Fibroblast of lung (primary cell): ENCODE measurements at regions not wholly inside any gene's neighbourhood (a gene's known extent, or its start where the extent isn't known, plus 50 kb on each side); places are given as distances from the start of the nearest gene placed in this dataset.

ENCODE experiments used
- DNase-seq, 2 donors: peaks; one replicate each; pipeline versions ENCODE4 v3.0.0 to v3.0.0-alpha.2; 2010; ENCODE audit warnings: low read depth in 2 of 2
- H2AFZ ChIP-seq: 2 replicates; pipeline ENCODE4 v1.5.1; 2012; ENCODE audit warnings: low read length, control low read depth, inconsistent platforms
- H3K27ac ChIP-seq: 2 replicates; pipeline ENCODE4 v1.5.1; 2011; ENCODE audit warnings: low read length, control low read depth; ENCODE audit not compliant: insufficient read depth
- H3K27me3 ChIP-seq: 2 replicates; pipeline ENCODE4 v1.5.1; 2011; ENCODE audit warnings: mild to moderate bottlenecking, low read length; ENCODE audit not compliant: control insufficient read depth, insufficient read depth
- H3K36me3 ChIP-seq: 2 replicates; pipeline ENCODE4 v1.5.1; 2011; ENCODE audit warnings: low read length; ENCODE audit not compliant: control insufficient read depth, insufficient read depth
- H3K4me1 ChIP-seq: 2 replicates; pipeline ENCODE4 v1.5.1; 2011; ENCODE audit warnings: low read length; ENCODE audit not compliant: control insufficient read depth, insufficient read depth; ENCODE audit errors: extremely low read depth
- H3K4me2 ChIP-seq: 2 replicates; pipeline ENCODE4 v1.5.1; 2011; ENCODE audit warnings: low read length, control low read depth; ENCODE audit not compliant: insufficient read depth; ENCODE audit errors: extremely low read depth
- H3K4me3 ChIP-seq, 4 experiments: fragments of 200-600 bp in 1 of 4; sonication (generic) in 1 of 4; replicated peaks in 1 of 4; 2 replicates each; pipeline ENCODE4 v1.5.1; 2011 to 2016; ENCODE audit warnings: low read length in 4 of 4, low read depth in 3 of 4, mild to moderate bottlenecking in 3 of 4, control low read depth in 2 of 4, inconsistent platforms in 1 of 4, mixed read lengths in 1 of 4; ENCODE audit not compliant: insufficient read depth in 1 of 4; ENCODE audit errors: control extremely low read depth in 1 of 4
- H3K79me2 ChIP-seq: 2 replicates; pipeline ENCODE4 v1.5.1; 2012; ENCODE audit warnings: mild to moderate bottlenecking, low read length, inconsistent platforms; ENCODE audit not compliant: control insufficient read depth, insufficient read depth
- H3K9ac ChIP-seq: 2 replicates; pipeline ENCODE4 v1.5.1; 2011; ENCODE audit warnings: mild to moderate bottlenecking, low read length, control low read depth; ENCODE audit not compliant: insufficient read depth
- H3K9me3 ChIP-seq: 2 replicates; pipeline ENCODE4 v1.5.1; 2012; ENCODE audit warnings: low read depth, low read length; ENCODE audit not compliant: control insufficient read depth, insufficient read depth
- H4K20me1 ChIP-seq: 2 replicates; pipeline ENCODE4 v1.5.1; 2011; ENCODE audit warnings: low read length; ENCODE audit not compliant: control insufficient read depth, insufficient read depth; ENCODE audit errors: extremely low read depth
- EZH2 ChIP-seq: IDR thresholded peaks from 2 replicates; pipeline ENCODE4 v1.5.1; 2012; ENCODE audit warnings: low read length, control low read depth, mild to moderate bottlenecking; ENCODE audit errors: missing control alignments
- TF ChIP-seq, protein P1 (sequence below), 2 donors: IDR thresholded peaks in 1 of 2; conservative IDR thresholded peaks in 1 of 2; 1 replicate in 1 of 2; 2 replicates in 1 of 2; pipeline ENCODE4 v1.5.1; 2011 to 2012; ENCODE audit warnings: low read length in 2 of 2, control low read depth in 1 of 2, inconsistent platforms in 1 of 2, low read depth in 1 of 2, mild to moderate bottlenecking in 1 of 2

DNA sequence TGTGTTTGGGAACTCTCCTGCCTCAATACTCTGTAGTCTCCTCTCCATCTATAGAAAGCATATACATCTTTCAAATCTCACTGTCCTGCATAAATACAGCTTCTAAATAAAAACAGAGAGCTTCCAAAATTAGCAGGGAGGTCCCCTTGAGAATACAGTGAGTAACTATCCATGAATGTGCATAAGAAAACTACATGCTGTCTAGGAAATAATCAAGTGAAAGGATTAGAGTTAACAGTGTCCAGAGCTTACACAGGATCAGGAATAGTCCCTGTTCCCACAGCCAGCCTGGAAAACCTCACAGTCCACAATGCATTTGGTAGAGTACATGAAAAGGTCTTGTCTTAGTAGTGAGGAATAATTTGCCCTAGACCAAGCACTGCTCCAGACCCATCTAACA is 123.0 kb upstream of the POU3F2 start:
- Histone ChIP-seq H2AFZ (no peak overlapping the region), H3K4me3 (no peak overlapping the region), H3K9ac (no peak overlapping the region), H3K4me1 (no peaks in the 10 kb centered on the region), H4K20me1 (no peaks in the 10 kb centered on the region), H3K4me2 (no peak overlapping the region), H3K27me3 (no peaks in the 10 kb centered on the region), H3K36me3 (no peaks in the 10 kb centered on the region), H3K9me3 (no peaks in the 10 kb centered on the region), H3K27ac (no peak overlapping the region), H3K79me2 (no peaks in the 10 kb centered on the region)
- TF ChIP-seq EZH2, result no peak
- TF ChIP-seq, protein P1, sequence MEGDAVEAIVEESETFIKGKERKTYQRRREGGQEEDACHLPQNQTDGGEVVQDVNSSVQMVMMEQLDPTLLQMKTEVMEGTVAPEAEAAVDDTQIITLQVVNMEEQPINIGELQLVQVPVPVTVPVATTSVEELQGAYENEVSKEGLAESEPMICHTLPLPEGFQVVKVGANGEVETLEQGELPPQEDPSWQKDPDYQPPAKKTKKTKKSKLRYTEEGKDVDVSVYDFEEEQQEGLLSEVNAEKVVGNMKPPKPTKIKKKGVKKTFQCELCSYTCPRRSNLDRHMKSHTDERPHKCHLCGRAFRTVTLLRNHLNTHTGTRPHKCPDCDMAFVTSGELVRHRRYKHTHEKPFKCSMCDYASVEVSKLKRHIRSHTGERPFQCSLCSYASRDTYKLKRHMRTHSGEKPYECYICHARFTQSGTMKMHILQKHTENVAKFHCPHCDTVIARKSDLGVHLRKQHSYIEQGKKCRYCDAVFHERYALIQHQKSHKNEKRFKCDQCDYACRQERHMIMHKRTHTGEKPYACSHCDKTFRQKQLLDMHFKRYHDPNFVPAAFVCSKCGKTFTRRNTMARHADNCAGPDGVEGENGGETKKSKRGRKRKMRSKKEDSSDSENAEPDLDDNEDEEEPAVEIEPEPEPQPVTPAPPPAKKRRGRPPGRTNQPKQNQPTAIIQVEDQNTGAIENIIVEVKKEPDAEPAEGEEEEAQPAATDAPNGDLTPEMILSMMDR (conservative IDR thresholded peaks at IDR 0.05 in 1 of 2, IDR thresholded peaks at IDR 0.05 in 1 of 2; ENCODE audit: low read depth in 1 of 2, low read length in 2 of 2), result no peak
- no peak for DNase-seq

- H3K9me3 ChIP-seq, result no peaks in the 10 kb centered on the region
- H3K9ac ChIP-seq, result no peak overlapping the region
- no peak overlapping the region for H3K27ac ChIP-seq
- no peak for TF ChIP-seq EZH2
- TF ChIP-seq, protein P1 (conservative IDR thresholded peaks at IDR 0.05 in 1 of 2, IDR thresholded peaks at IDR 0.05 in 1 of 2; ENCODE audit: low read depth in 1 of 2, low read length in 2 of 2), result no peak
- no peaks in the 10 kb centered on the region for H3K36me3 ChIP-seq
- no peaks in the 10 kb centered on the region for H3K27me3 ChIP-seq
- no peak overlapping the region for H3K4me3 ChIP-seq
- H3K4me2 ChIP-seq, result no peak overlapping the region
- H4K20me1 ChIP-seq, result no peaks in the 10 kb centered on the region
- no peak overlapping the region for H2AFZ ChIP-seq
- H3K79me2 ChIP-seq, result no peaks in the 10 kb centered on the region
- H3K4me1 ChIP-seq, result no peaks in the 10 kb centered on the region
- no peak for DNase-seq
These were observed 118.0 kb upstream of the POU3F2 start for GRCh38 chr6:98716341-98716740.

GRCh38 chr6:98717322-98717877 is 117.0 kb upstream of the POU3F2 start:
- no peaks in the 10 kb centered on the region for H3K9me3 ChIP-seq
- no peaks in the 10 kb centered on the region for H3K4me1 ChIP-seq
- no peak for TF ChIP-seq EZH2
- TF ChIP-seq, protein P1 (conservative IDR thresholded peaks at IDR 0.05 in 1 of 2, IDR thresholded peaks at IDR 0.05 in 1 of 2; ENCODE audit: low read depth in 1 of 2, low read length in 2 of 2), result no peak
- no peak overlapping the region for H3K4me3 ChIP-seq
- DNase-seq, result no peak
- no peaks in the 10 kb centered on the region for H3K27me3 ChIP-seq
- no peak overlapping the region for H2AFZ ChIP-seq
- H3K4me2 ChIP-seq, result no peak overlapping the region
- H3K36me3 ChIP-seq, result no peaks in the 10 kb centered on the region
- H3K79me2 ChIP-seq, result no peaks in the 10 kb centered on the region
- H3K9ac ChIP-seq, result no peak overlapping the region
- H3K27ac ChIP-seq, result no peak overlapping the region
- no peaks in the 10 kb centered on the region for H4K20me1 ChIP-seq
